Renal cortex interstitium (tissue), 11 donors: ENCODE measurements at regions not wholly inside any gene's neighbourhood (a gene's known extent, or its start where the extent isn't known, plus 50 kb on each side); places are given as distances from the start of the nearest gene placed in this dataset.
"Not testable (repeated sequence)": the region's sequence is repeated elsewhere in the genome, so short reads cannot be mapped to it uniquely, and the experiment has no call there.

Experiments
- DNase-seq, 11 donors: peaks; one replicate each; pipeline ENCODE4 v3.0.0-alpha.2; 2013; ENCODE audit warnings: low read depth in 9 of 11, low spot score in 4 of 11; ENCODE audit errors: extremely low read depth in 1 of 11

DNA sequence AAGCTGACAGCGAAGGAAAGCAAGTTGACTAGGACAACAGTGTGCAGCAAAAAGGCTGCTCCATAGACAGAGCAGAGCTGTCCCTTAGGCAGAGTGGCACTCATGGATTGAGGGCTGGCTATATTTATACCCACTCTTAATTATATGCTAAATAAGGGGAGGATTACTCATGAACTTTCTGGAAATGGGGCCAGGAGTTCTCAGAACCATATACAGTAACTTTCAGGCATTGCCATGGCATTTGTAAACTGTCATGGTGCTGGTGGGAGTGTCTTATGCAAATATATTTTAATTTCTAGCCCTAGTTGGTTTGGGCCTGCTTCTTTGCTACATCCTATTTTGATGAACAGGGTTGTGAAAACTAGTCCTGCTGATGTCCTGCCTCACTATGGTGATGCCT is 279.5 kb upstream of the MGAT5 start:
- DNase-seq: no peak

DNA sequence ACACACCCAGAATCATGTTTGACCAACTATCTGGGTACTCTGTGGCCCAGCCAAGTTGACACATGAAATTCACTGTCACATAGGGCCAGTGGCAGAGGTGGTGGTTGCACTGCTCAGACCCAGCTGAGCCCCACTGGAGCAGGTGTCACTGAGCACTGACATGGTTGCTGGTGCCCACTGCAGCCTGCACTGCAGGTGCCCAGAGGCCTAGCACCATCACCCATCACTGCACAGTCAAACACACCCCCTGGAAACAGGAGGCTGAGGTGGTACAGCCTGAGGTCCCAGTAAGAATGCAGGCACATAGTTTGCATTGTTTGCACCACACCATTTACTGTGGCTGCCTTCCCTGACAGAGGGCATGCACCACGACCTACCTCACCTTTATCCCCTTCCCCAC is 278.7 kb upstream of the MGAT5 start:
- no peak for DNase-seq

DNA sequence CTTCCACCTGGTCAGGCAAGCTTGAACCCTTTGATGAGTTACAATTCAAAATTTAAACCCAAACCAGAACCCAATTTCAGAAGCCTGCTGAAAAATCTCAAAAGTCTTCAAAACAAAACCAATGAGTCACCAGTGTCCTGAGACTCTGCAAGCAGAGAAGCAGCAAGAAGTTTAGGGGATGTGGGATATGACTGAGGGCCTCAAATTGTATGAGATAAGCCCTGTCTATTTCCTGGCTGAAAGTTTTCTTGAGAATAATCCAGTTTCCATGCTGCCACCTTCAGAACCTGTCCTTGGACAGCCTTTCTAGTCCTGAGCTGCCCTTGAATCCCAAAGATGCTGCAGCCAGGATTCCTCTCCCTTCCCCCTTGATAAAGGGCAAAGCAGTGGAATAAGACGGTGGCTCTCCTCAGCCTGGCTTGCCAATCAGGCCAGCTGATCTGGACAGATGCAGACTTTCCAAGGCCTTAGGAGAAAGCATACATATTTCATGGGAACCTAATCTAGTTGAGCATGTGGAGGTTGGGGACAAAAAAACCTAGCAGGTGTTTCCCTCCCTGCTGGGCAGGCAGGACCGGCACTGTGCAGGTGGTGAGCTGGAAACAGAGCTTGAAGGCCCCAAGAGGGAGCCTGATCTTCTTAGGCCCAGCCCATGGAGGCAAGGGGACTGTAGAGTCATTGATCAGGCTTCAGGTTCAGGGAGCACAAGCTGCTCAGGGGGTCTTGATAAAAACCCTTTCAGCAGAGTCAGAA is 278.0 kb upstream of the MGAT5 start:
- DNase-seq: no peak

- no peak for DNase-seq
These were observed 277.2 kb upstream of the MGAT5 start for GRCh38 chr2:133976659-133977058.

DNA sequence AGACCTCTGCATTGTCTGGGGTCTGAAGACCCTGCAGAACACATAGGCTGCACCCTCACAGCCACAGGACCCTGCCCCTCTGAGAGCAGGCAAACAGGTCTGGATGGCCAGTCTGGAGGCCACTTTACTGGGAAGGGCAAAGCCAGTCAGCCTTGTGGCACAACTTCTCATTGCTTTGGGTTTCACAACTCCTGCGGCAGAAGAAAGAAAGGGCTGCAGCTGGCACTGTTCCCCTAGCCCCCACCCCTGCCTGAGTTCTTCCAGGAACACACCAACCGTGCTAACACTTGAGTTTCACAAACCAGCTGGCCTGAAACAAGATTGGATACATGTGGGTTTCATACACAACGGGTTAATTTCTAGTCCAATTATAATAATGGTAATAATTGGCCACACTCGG is 276.5 kb upstream of the MGAT5 start:
- no peak for DNase-seq

GRCh38 chr2:133982256-133982655 is 271.6 kb upstream of the MGAT5 start:
- DNase-seq: no peak

DNA sequence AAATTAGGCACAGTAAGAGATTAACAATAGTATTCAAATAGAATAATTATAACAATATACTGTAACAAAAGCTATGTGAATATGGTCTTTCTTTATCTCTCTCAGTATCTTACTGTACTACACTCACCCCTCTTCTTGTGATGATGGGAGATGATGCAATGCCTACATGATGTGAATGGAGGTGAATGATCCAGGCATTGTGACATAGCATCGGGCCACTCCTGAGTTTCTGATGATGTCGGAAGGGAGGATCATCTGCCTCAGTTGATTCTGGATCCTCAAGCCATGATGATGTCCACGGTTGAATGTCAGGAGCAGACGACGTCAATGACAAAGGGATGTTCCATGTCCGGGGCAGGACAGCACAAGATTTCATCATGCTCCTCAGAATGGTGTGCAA is 268.3 kb upstream of the MGAT5 start:
- DNase-seq: no peak

DNA sequence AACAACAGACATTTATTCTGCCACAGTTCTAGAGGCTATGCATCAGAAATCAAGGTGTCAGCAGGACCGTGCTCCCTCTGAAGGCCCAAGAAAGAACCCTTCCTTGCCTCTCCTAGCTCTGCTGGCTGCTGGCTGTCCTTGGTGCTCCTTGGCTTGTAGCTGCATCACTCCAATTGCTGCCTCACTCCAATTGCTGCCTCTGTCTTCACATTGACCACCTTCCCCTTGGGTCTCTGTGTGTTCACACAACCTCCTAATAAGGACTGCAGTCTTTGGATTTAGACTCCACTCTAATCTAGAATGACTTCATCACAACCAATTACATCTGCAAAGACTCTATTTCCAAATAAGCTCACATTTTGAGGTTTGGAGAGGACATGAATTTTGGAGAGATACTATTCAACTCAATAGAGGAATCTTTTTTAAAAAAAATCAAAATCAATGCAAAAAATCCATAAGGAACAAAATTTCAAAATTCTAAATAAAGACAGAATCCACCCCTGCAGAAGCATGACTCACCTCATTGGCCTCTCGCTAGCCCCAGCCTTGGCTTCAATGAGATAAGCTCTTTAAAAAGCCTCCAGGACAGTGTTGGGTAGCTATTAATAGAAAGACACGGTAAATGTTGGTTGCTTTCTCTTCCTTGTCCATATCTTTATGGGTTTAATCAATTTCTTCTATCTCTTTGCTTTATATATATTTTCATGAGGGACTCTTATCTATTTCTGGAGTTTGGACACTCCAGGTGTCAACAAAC is 267.6 kb upstream of the MGAT5 start:
- no peak for DNase-seq

DNA sequence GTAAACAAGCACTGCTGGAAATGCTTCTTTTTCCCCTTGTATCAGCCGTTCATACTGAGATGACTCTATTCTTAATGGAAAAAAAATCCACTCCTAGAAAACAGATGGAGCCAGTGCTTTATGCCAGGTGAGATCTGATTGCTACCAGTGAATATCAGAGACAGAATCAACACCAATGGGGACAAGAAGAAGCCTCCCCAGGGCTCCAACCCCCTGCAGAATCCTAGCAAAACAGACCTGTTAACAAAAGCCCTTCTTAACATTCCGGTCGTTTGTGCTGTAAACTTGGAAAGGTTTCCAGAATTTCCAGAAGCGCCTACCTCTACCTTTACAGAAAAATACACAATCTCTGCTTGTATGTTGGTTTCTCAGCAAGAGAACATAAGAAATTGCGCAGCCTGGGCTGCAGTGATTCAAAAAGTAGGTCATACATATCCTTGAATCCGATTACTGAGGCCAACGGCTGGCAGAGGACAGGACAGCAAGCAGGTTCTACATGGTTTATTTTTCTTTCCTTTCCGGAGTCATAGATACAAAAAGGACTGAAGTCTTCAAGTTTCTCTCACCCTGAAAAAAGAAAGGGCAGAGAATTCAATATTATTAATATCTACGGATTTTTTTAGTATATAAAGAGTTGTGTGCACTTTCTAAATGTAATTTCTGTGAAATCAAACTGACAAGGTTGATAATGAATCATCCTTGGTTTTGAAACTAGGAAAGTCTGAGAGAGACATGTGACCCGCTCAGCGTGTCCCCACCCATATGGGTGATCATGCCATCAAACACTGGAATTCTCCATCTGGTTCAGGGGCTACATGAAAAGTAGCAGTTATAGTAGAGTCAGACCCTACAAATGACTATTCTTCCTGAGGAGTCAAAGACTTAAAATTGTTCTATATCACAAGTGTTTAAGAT is 266.7 kb upstream of the MGAT5 start:
- DNase-seq: no peak

GRCh38 chr2:133988316-133988891 is 265.5 kb upstream of the MGAT5 start:
- no peak for DNase-seq

GRCh38 chr2:133991606-133992168 is 262.2 kb upstream of the MGAT5 start:
- DNase-seq: no peak

DNA sequence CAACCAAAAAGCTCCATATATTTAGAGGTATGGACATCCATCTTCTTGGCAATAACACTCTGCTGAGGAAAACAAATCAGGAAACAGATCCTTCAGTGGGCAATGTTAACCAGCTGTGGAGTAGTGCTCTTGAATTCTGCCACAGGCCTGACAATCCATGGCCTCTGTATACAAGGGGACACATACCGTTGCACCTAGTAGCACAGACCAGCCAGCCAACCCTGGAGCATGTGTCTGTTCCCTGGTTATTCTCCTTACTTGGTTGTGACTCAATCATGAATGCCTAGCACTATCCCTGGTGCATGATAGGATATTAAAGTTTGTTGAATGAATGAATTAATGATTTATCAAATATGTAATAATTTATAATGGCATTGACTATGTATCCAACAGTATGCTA is 261.4 kb upstream of the MGAT5 start:
- DNase-seq: no peak

DNA sequence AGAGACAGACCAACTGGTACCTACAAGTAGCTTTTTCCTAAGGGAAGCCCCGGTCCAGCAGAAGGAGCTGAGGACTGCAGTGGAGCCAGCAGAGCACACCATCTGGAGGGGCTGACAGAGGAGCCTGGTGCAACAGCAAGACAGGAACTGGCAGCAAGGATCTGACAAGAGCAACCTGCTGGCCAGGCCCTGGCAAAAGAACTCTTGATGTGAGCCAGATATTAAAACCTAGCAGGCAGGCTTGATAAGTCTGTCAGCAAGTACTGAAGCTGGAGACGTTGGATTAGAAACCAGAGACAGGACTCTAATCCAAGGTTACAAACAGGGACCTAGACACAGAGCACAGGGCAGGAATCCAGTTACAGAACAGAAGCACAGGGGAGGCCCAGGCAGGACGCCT is 260.7 kb upstream of the MGAT5 start:
- DNase-seq: no peak

DNA sequence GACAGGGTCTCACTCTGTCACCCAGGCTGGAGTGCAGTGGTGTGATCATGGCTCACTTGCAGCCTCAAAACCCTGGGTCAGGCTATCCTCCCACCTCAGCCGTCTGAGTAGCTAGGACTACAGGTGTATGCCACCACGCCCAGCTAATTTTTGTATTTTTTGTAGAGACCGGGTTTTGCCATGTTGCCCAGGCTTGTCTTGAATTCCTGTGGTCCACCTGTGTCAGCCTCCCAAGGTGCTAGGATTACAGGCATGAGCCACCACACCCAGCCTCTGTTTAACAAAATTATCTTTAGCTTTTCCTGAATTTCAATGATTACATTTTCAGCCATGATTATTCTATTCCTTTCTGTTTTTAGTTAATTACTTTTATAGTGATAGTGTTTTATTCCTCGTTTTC is 255.1 kb upstream of the MGAT5 start:
- not testable (repeated sequence) for DNase-seq

DNA sequence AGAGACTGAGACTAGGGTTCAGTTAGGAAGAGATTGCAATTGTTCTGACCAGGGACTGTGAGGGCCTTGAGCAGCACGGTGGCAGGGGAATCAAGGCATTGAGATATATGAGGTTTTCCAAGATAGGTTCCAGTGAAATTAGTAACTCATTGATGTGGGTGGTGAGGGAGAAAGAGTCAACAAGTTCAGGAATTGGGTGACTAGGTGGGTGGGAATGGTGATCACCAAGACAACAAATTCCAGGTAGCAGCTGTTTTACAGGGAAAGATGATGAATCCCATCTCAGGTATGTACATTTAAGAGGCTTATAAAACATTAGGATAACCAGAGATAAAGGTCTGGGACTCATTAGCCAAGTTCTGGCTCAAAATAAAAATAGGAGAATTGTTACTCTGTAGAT is 251.5 kb upstream of the MGAT5 start:
- no peak for DNase-seq

- no peak for DNase-seq
These were observed 251.0 kb upstream of the MGAT5 start for GRCh38 chr2:134002921-134003320.

GRCh38 chr2:134004467-134004866 is 249.4 kb upstream of the MGAT5 start:
- DNase-seq: no peak

DNA sequence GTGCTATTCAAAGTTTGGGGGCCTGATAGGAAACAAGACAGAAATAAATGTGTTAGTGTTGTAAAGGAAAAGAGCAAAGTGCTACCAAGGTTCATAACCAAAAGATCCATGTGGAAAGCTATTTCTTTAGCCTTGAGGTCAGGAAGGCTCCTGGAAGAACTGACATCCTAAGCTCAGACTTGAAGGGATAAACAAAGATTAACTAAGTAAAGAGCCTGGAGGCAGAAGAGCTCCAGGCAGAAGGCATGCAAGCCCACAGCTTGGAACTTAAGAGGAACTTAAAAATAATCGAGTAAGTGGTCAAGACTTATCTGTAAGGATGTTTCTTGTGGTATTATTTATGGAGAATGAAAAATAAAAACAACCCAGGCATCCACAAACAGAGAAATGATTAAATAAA is 245.0 kb upstream of the MGAT5 start:
- no peak for DNase-seq

GRCh38 chr2:134009440-134009839 is 244.4 kb upstream of the MGAT5 start:
- DNase-seq: no peak
